H1 (cell line): ENCODE measurements at regions not wholly inside any gene's neighbourhood (a gene's known extent, or its start where the extent isn't known, plus 50 kb on each side); places are given as distances from the start of the nearest gene placed in this dataset.

Experiments
- CTCF ChIA-PET: fragments of 300-600 bp; sonication (Branson Sonifier 250); formaldehyde crosslinking; loops from one replicate; lab custom pipeline; 2021; ENCODE audit not compliant: partially characterized antibody; lab: Charles Lee
- POLR2A ChIA-PET: fragments of 300-600 bp; sonication (Branson Sonifier 250); formaldehyde crosslinking; loops from one replicate; lab custom pipeline; 2021; ENCODE audit warnings: inconsistent platforms; ENCODE audit not compliant: partially characterized antibody; lab: Charles Lee
- DNase-seq, 2 experiments: peaks; one replicate each; pipeline versions ENCODE4 v3.0.0 to v3.0.0-alpha.2; 2010 to 2022; ENCODE audit warnings: low spot score in 2 of 2, low read depth in 1 of 2, mixed read lengths in 1 of 2
- FAIRE-seq: peaks from 2 replicates; lab custom pipeline; 2011; peaks lifted over from hg19 to GRCh38; lab: Jason Lieb, UNC
- H2AFZ ChIP-seq: 2 replicates; pipeline ENCODE4 v1.8.1; 2012; ENCODE audit warnings: low read length, inconsistent platforms
- H2AK5ac ChIP-seq: 2 replicates; pipeline ENCODE4 v1.6.1; 2013; ENCODE audit warnings: low read depth, low read length
- H2BK120ac ChIP-seq: replicated peaks from 2 replicates; pipeline ENCODE3; 2013; ENCODE audit warnings: low read depth, low read length, inconsistent platforms
- H2BK12ac ChIP-seq: 2 replicates; pipeline ENCODE4 v1.6.1; 2013; ENCODE audit warnings: low read depth, low read length
- H2BK15ac ChIP-seq: 2 replicates; pipeline ENCODE4 v1.6.1; 2013; ENCODE audit warnings: low read length
- H2BK20ac ChIP-seq: 2 replicates; pipeline ENCODE4 v1.6.1; 2013; ENCODE audit warnings: low read length
- H2BK5ac ChIP-seq: 2 replicates; pipeline ENCODE4 v1.6.1; 2013; ENCODE audit warnings: low read depth, low read length
- H3K14ac ChIP-seq: 2 replicates; pipeline ENCODE4 v1.6.1; 2013; ENCODE audit warnings: inconsistent platforms; ENCODE audit not compliant: insufficient read length
- H3K18ac ChIP-seq: 2 replicates; pipeline ENCODE4 v1.6.1; 2013; ENCODE audit warnings: low read length; ENCODE audit errors: extremely low read depth
- H3K23ac ChIP-seq: 2 replicates; pipeline ENCODE4 v1.6.1; 2013; ENCODE audit warnings: inconsistent platforms; ENCODE audit not compliant: insufficient read length
- H3K23me2 ChIP-seq: 2 replicates; pipeline ENCODE4 v1.6.1; 2013; ENCODE audit warnings: low read depth, low read length
- H3K27ac ChIP-seq: 2 replicates; pipeline ENCODE4 v1.6.1; 2011; ENCODE audit warnings: low read depth, low read length, inconsistent platforms
- H3K27me3 ChIP-seq, 4 experiments: replicated peaks in 1 of 4; 1 replicate in 1 of 4; 2 replicates in 3 of 4; pipeline versions ENCODE4 v1.6.1 to v1.8.1; 2011 to 2013; ENCODE audit warnings: low read length in 3 of 4, mild to moderate bottlenecking in 3 of 4, inconsistent platforms in 2 of 4, mixed read lengths in 2 of 4, moderate library complexity in 1 of 4; ENCODE audit not compliant: control insufficient read depth in 3 of 4, insufficient read depth in 3 of 4; ENCODE audit errors: extremely low read depth in 1 of 4
- H3K36me3 ChIP-seq, 4 experiments: 2 replicates each; pipeline versions ENCODE4 v1.6.1 to v1.8.1; 2011 to 2013; ENCODE audit warnings: mild to moderate bottlenecking in 4 of 4, low read length in 3 of 4, moderate library complexity in 2 of 4, control low read depth in 1 of 4, inconsistent platforms in 1 of 4; ENCODE audit not compliant: insufficient read depth in 4 of 4, control insufficient read depth in 2 of 4
- H3K4ac ChIP-seq: replicated peaks from 2 replicates; pipeline ENCODE3; 2013; ENCODE audit warnings: low read length, low read depth, mixed read lengths, inconsistent platforms; ENCODE audit not compliant: insufficient read length
- H3K4me1 ChIP-seq, 4 experiments: replicated peaks in 1 of 4; 1 replicate in 1 of 4; 2 replicates in 3 of 4; pipeline versions ENCODE4 v1.6.1 to v1.8.1; 2011 to 2013; ENCODE audit warnings: low read length in 3 of 4, inconsistent platforms in 2 of 4, mixed read lengths in 1 of 4; ENCODE audit not compliant: insufficient read depth in 4 of 4, control insufficient read depth in 3 of 4
- H3K4me2 ChIP-seq, 2 experiments: 2 replicates each; pipeline versions ENCODE4 v1.6.1 to v1.8.1; 2011 to 2013; ENCODE audit warnings: low read depth in 2 of 2, low read length in 2 of 2, control low read depth in 1 of 2, inconsistent platforms in 1 of 2, mild to moderate bottlenecking in 1 of 2; ENCODE audit not compliant: insufficient read depth in 1 of 2
- H3K4me3 ChIP-seq, 4 experiments: fragments of 200-600, 300-600 bp in 1 of 4; sonication (generic), shearing (Covaris generic), sonication (Bioruptor Twin) in 1 of 4; 2 replicates each; pipeline versions ENCODE4 v1.5.1 to v1.8.1; 2011 to 2016; ENCODE audit warnings: low read length in 4 of 4, low read depth in 3 of 4, control low read depth in 2 of 4, inconsistent platforms in 2 of 4, mild to moderate bottlenecking in 2 of 4, mixed read lengths in 1 of 4, moderate library complexity in 1 of 4; ENCODE audit not compliant: insufficient read depth in 2 of 4; ENCODE audit errors: extremely low read depth in 1 of 4
- H3K56ac ChIP-seq: replicated peaks from 2 replicates; pipeline ENCODE3; 2013; ENCODE audit warnings: low read depth, mild to moderate bottlenecking, mixed read lengths, low read length, inconsistent platforms; ENCODE audit not compliant: insufficient read length
- H3K79me1 ChIP-seq: 2 replicates; pipeline ENCODE4 v1.6.1; 2013; ENCODE audit warnings: low read depth, low read length, control low read depth
- H3K79me2 ChIP-seq, 2 experiments: 2 replicates each; pipeline versions ENCODE4 v1.6.1 to v1.8.1; 2012 to 2013; ENCODE audit warnings: low read length in 2 of 2, mild to moderate bottlenecking in 2 of 2, inconsistent platforms in 1 of 2; ENCODE audit not compliant: insufficient read depth in 2 of 2, control insufficient read depth in 1 of 2
- H3K9ac ChIP-seq, 4 experiments: replicated peaks in 1 of 4; 1 replicate in 1 of 4; 2 replicates in 3 of 4; pipeline versions ENCODE4 v1.6.1 to v1.8.1; 2011 to 2013; ENCODE audit warnings: low read depth in 3 of 4, low read length in 3 of 4, control low read depth in 2 of 4, mild to moderate bottlenecking in 2 of 4, moderate library complexity in 2 of 4, inconsistent platforms in 1 of 4; ENCODE audit errors: extremely low read depth in 1 of 4
- H3K9me3 ChIP-seq, 2 experiments: 2 replicates each; pipeline versions ENCODE4 v1.6.1 to v1.8.1; 2012 to 2013; ENCODE audit warnings: mild to moderate bottlenecking in 2 of 2, moderate library complexity in 2 of 2, control low read depth in 1 of 2, inconsistent platforms in 1 of 2, low read depth in 1 of 2, low read length in 1 of 2, mixed read lengths in 1 of 2; ENCODE audit not compliant: insufficient read depth in 2 of 2
- H4K20me1 ChIP-seq, 2 experiments: replicated peaks in 1 of 2; 2 replicates each; pipeline versions ENCODE3 to v1.8.1; 2011 to 2013; ENCODE audit warnings: inconsistent platforms in 2 of 2, low read length in 2 of 2, mild to moderate bottlenecking in 1 of 2; ENCODE audit not compliant: insufficient read depth in 2 of 2, control insufficient read depth in 1 of 2
- H4K5ac ChIP-seq: 2 replicates; pipeline ENCODE4 v1.6.1; 2013; ENCODE audit warnings: low read length, low read depth, mixed read lengths, inconsistent platforms; ENCODE audit not compliant: insufficient read length
- H4K8ac ChIP-seq: 2 replicates; pipeline ENCODE4 v1.8.0; 2013; ENCODE audit warnings: mild to moderate bottlenecking, moderate library complexity, low read length, inconsistent platforms; ENCODE audit not compliant: insufficient read depth; ENCODE audit errors: extremely low read depth
- H4K91ac ChIP-seq: replicated peaks from 2 replicates; pipeline ENCODE3; 2013; ENCODE audit warnings: low read length, mixed read lengths, inconsistent platforms; ENCODE audit not compliant: insufficient read length
- EZH2 ChIP-seq: fragments of 200-600 bp; sonication (generic); IDR thresholded peaks from 2 replicates; pipeline ENCODE4 v1.7.1; 2012; ENCODE audit warnings: low read depth, mild to moderate bottlenecking, moderate library complexity, low read length, inconsistent platforms; ENCODE audit not compliant: severe bottlenecking
- HDAC2 ChIP-seq, 2 experiments: fragments of 300-600 bp in 1 of 2; sonication (generic) in 1 of 2; IDR thresholded peaks; 2 replicates each; pipeline ENCODE4 v1.6.1; 2011 to 2012; ENCODE audit warnings: low read depth in 2 of 2, low read length in 2 of 2, mild to moderate bottlenecking in 2 of 2, moderate library complexity in 2 of 2, borderline replicate concordance in 1 of 2, inconsistent platforms in 1 of 2
- HDAC6 ChIP-seq: IDR thresholded peaks from one replicate; pipeline ENCODE4 v1.7.1; 2012; ENCODE audit warnings: low read depth, mild to moderate bottlenecking, inconsistent platforms, low read length, moderate library complexity
- KDM4A ChIP-seq: IDR thresholded peaks from one replicate; pipeline ENCODE4 v1.7.1; 2012; ENCODE audit warnings: low read depth, mild to moderate bottlenecking, moderate library complexity, low read length, inconsistent platforms; ENCODE audit not compliant: severe bottlenecking
- RAD21 ChIP-seq, 2 experiments: IDR thresholded peaks in 1 of 2; conservative IDR thresholded peaks in 1 of 2; 2 replicates each; pipeline ENCODE4 v1.6.1; 2011; ENCODE audit warnings: low read depth in 2 of 2, low read length in 2 of 2, improper control_type of control experiment in 1 of 2, inconsistent platforms in 1 of 2, mild to moderate bottlenecking in 1 of 2, moderate library complexity in 1 of 2
- RXRA ChIP-seq: IDR thresholded peaks from 2 replicates; pipeline ENCODE4 v1.6.1; 2011; ENCODE audit warnings: low read depth, mild to moderate bottlenecking, low read length, moderate library complexity; ENCODE audit not compliant: insufficient read depth
- SP1 ChIP-seq: IDR thresholded peaks from 2 replicates; pipeline ENCODE4 v1.6.1; 2011; ENCODE audit warnings: low read depth, low read length
- SP4 ChIP-seq: IDR thresholded peaks from 2 replicates; pipeline ENCODE4 v1.6.1; 2012; ENCODE audit warnings: low read length, inconsistent platforms
- TAF1 ChIP-seq: IDR thresholded peaks from 2 replicates; pipeline ENCODE4 v1.6.1; 2011; ENCODE audit warnings: mild to moderate bottlenecking, low read depth, low read length
- WGBS, 2 experiments: shearing (Covaris generic) in 1 of 2; methylation state at CpG; one replicate each; pipeline versions ENCODE4 v1.1.6 to v1.1.7; 2013 to 2015; ENCODE audit warnings: low lambda C conversion rate in 2 of 2, mixed read lengths in 2 of 2, inconsistent platforms in 1 of 2, low coverage in 1 of 2, missing lambda C conversion rate in 1 of 2; ENCODE audit not compliant: insufficient replicate concordance in 2 of 2, insufficient coverage in 1 of 2, insufficient read length in 1 of 2; ENCODE audit errors: extremely low coverage in 1 of 2, missing lambda C conversion rate in 1 of 2; 5-methylcytosine and 5-hydroxymethylcytosine counted together
- TF ChIP-seq, protein P1 (sequence below): IDR thresholded peaks from 2 replicates; pipeline ENCODE4 v1.6.1; 2012; ENCODE audit warnings: inconsistent platforms

DNA sequence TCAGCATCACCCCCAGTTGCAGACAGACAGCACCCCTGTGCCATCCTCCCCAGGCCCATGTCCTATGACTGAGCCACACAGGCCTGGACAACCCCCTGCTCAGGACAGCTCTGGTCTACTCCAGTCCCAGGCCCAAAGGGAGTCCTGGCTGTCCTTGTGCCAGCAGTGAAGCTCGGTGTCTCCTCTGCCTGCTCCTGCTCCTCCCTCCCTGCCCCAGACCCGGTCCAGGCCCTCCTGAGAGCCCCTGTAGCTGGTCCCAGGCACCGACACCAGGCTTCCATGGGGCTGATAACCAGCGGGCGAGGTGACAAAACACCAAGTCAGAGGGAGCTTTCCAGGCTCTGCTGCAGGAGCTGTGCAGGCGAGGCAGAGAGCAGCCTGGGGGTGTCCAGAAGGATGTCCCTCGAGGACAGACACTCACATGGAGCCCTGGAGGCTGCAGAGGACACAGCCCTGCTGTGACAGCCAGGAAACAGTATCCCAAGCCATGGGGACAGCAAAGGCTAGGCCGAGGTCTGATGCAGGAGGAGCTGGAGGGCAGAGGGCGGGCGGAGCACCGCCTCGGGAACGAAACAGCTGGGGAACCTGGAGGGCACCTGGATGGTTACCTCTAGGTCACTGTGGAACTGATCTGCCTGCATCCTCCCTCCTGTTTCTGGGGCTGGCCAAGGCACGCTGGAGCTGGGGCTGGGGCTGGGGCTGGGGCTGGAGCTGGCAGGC, 103.8 kb upstream of the PRR20G start:
- no peaks in the 10 kb centered on the region for H4K20me1 ChIP-seq
- no peak overlapping the region for H4K8ac ChIP-seq
- TF ChIP-seq KDM4A (no peak), HDAC6 (no peak), RAD21 (IDR thresholded peaks at IDR 0.05 in 1 of 2, conservative IDR thresholded peaks at IDR 0.05 in 1 of 2; ENCODE audit: low read depth in 2 of 2, low read length in 2 of 2) (no peak), EZH2 (no peak), HDAC2 (IDR thresholded peaks at IDR 0.05; ENCODE audit: borderline replicate concordance in 1 of 2, low read depth in 2 of 2, low read length in 2 of 2) (no peak), TAF1 (no peak), SP1 (no peak), SP4 (no peak), RXRA (no peak)
- TF ChIP-seq, protein P1, sequence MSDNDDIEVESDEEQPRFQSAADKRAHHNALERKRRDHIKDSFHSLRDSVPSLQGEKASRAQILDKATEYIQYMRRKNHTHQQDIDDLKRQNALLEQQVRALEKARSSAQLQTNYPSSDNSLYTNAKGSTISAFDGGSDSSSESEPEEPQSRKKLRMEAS, result no peak
- H3K23me2 ChIP-seq, result no peaks in the 10 kb centered on the region
- H2BK20ac ChIP-seq, result no peak overlapping the region
- no peaks in the 10 kb centered on the region for H3K79me1 ChIP-seq
- no peak overlapping the region for H3K4me2 ChIP-seq
- ChIA-PET POLR2A (no interaction called here), CTCF (interaction anchor here (0.9 to 6.7 kb wide), 8 partner anchors 8 to 156 kb away, joined by 3 to 43 read pairs (median 5); no protein-coding TSS in a partner anchor)
- H4K91ac ChIP-seq, result no peak overlapping the region
- peak overlapping the region; percentile 6 for H4K5ac ChIP-seq
- H2BK5ac ChIP-seq, result peak overlapping the region; percentile 35; the same call in 1 of the 2 replicates
- H3K9ac ChIP-seq, result no peak overlapping the region
- DNase-seq (no peak), FAIRE-seq (no peak)
- no peak overlapping the region; the same call in 1 of the 2 replicates for H3K18ac ChIP-seq
- H2AK5ac ChIP-seq, result no peak overlapping the region
- no peak overlapping the region for H3K27ac ChIP-seq
- 0 out of 2 replicates have a peak overlapping the region, but pooled peaks have one; percentile 4 for H2AFZ ChIP-seq
- WGBS, 2 experiments, result 84% methylated on average over 12 of the region's 14 CpGs; no CpG with 5 or more reads in 1 of the 2 experiments
- H3K27me3 ChIP-seq, result no peaks in the 10 kb centered on the region; a peak in 1 of 7 replicates
- no peak overlapping the region for H3K23ac ChIP-seq
- H3K9me3 ChIP-seq, result no peaks in the 10 kb centered on the region
- H3K14ac ChIP-seq, result no peak overlapping the region
- no peak overlapping the region for H2BK120ac ChIP-seq
- no peak overlapping the region for H3K56ac ChIP-seq
- H3K79me2 ChIP-seq, result no peaks in the 10 kb centered on the region
- no peak overlapping the region for H2BK15ac ChIP-seq
- H2BK12ac ChIP-seq, result peak overlapping the region; percentile 50; the same call in 1 of the 2 replicates
- H3K4me3 ChIP-seq, result no peak overlapping the region
- no peaks in the 10 kb centered on the region for H3K36me3 ChIP-seq
- H3K4ac ChIP-seq, result no peak overlapping the region
- peaks cover 6 to 18% (median 10%) of the 10 kb centered on the region in 4 experiments for H3K4me1 ChIP-seq
